ENCODE measurements at regions not wholly inside any gene's neighbourhood (a gene's known extent, or its start where the extent isn't known, plus 50 kb on each side); places are given as distances from the start of the nearest gene placed in this dataset.
"Not testable (repeated sequence)": the region's sequence is repeated elsewhere in the genome, so short reads cannot be mapped to it uniquely, and the experiment has no call there.

GRCh38 chr3:177491296-177492032, 294.2 kb upstream of the TBL1XR1 start:
- H3K4me3 ChIP-seq (ENCODE audit: low read depth in 1 of 2, low read length in 2 of 2) = no peak overlapping the region
- no peak overlapping the region for H3K9ac ChIP-seq (ENCODE audit: low read depth in 1 of 2, low read length in 2 of 2)
- H3K27ac ChIP-seq (ENCODE audit: low read depth, low read length) = no peak overlapping the region
- no peaks in the 10 kb centered on the region for H3K27me3 ChIP-seq (ENCODE audit: control insufficient read depth in 1 of 2, insufficient read depth in 2 of 2, low read length in 2 of 2)
- no peaks in the 10 kb centered on the region for H3K36me3 ChIP-seq (ENCODE audit: control insufficient read depth in 1 of 2, insufficient read depth in 2 of 2, low read length in 2 of 2)
- H3K9me3 ChIP-seq (ENCODE audit: control insufficient read depth in 1 of 2, low read length in 2 of 2) = no peaks in the 10 kb centered on the region
- peaks cover 0 to 3% of the 10 kb centered on the region in 2 donors for H3K4me1 ChIP-seq (ENCODE audit: control insufficient read depth in 1 of 2, insufficient read depth in 2 of 2, low read length in 2 of 2)

GRCh38 chr3:177493091-177493490, 295.8 kb upstream of the TBL1XR1 start:
- H3K9me3 ChIP-seq (ENCODE audit: control insufficient read depth in 1 of 2, low read length in 2 of 2) = no peaks in the 10 kb centered on the region
- H3K27ac ChIP-seq (ENCODE audit: low read depth, low read length) = no peak overlapping the region
- H3K36me3 ChIP-seq (ENCODE audit: control insufficient read depth in 1 of 2, insufficient read depth in 2 of 2, low read length in 2 of 2) = no peaks in the 10 kb centered on the region
- no peak overlapping the region for H3K4me3 ChIP-seq (ENCODE audit: low read depth in 1 of 2, low read length in 2 of 2)
- no peak overlapping the region for H3K9ac ChIP-seq (ENCODE audit: low read depth in 1 of 2, low read length in 2 of 2)
- H3K27me3 ChIP-seq (ENCODE audit: control insufficient read depth in 1 of 2, insufficient read depth in 2 of 2, low read length in 2 of 2) = no peaks in the 10 kb centered on the region
- peaks cover 3% of the 10 kb centered on the region in 2 donors for H3K4me1 ChIP-seq (ENCODE audit: control insufficient read depth in 1 of 2, insufficient read depth in 2 of 2, low read length in 2 of 2)

GRCh38 chr3:177494216-177494615, 296.9 kb upstream of the TBL1XR1 start:
- Histone ChIP-seq H3K9me3 (ENCODE audit: control insufficient read depth in 1 of 2, low read length in 2 of 2) (no peaks in the 10 kb centered on the region), H3K4me3 (ENCODE audit: low read depth in 1 of 2, low read length in 2 of 2) (no peak overlapping the region), H3K9ac (ENCODE audit: low read depth in 1 of 2, low read length in 2 of 2) (no peak overlapping the region), H3K36me3 (ENCODE audit: control insufficient read depth in 1 of 2, insufficient read depth in 2 of 2, low read length in 2 of 2) (no peaks in the 10 kb centered on the region), H3K4me1 (ENCODE audit: control insufficient read depth in 1 of 2, insufficient read depth in 2 of 2, low read length in 2 of 2) (peaks cover 6 to 13% of the 10 kb centered on the region in 2 donors), H3K27me3 (ENCODE audit: control insufficient read depth in 1 of 2, insufficient read depth in 2 of 2, low read length in 2 of 2) (no peaks in the 10 kb centered on the region), H3K27ac (ENCODE audit: low read depth, low read length) (no peak overlapping the region)

- no peak overlapping the region for H3K27ac ChIP-seq (ENCODE audit: low read depth, low read length)
- H3K4me3 ChIP-seq (ENCODE audit: low read depth in 1 of 2, low read length in 2 of 2) = no peak overlapping the region
These were observed 298.3 kb upstream of the TBL1XR1 start for GRCh38 chr3:177495566-177495965.

GRCh38 chr3:177498037-177498857, 301.0 kb upstream of the TBL1XR1 start:
- no peak overlapping the region for H3K27ac ChIP-seq (ENCODE audit: low read depth, low read length)
- H3K9me3 ChIP-seq (ENCODE audit: control insufficient read depth in 1 of 2, low read length in 2 of 2) = no peaks in the 10 kb centered on the region
- H3K27me3 ChIP-seq (ENCODE audit: control insufficient read depth in 1 of 2, insufficient read depth in 2 of 2, low read length in 2 of 2) = no peaks in the 10 kb centered on the region
- H3K36me3 ChIP-seq (ENCODE audit: control insufficient read depth in 1 of 2, insufficient read depth in 2 of 2, low read length in 2 of 2) = no peaks in the 10 kb centered on the region
- peaks cover 14 to 23% of the 10 kb centered on the region in 2 donors for H3K4me1 ChIP-seq (ENCODE audit: control insufficient read depth in 1 of 2, insufficient read depth in 2 of 2, low read length in 2 of 2)
- peak overlapping the region in 1 of 2 donors; percentile 34 for H3K4me3 ChIP-seq (ENCODE audit: low read depth in 1 of 2, low read length in 2 of 2)
- H3K9ac ChIP-seq (ENCODE audit: low read depth in 1 of 2, low read length in 2 of 2) = no peak overlapping the region

More at GRCh38 chr3:177495566-177495965, 298.3 kb upstream of the TBL1XR1 start:
- Histone ChIP-seq H3K27me3 (ENCODE audit: control insufficient read depth in 1 of 2, insufficient read depth in 2 of 2, low read length in 2 of 2) (no peaks in the 10 kb centered on the region), H3K4me1 (ENCODE audit: control insufficient read depth in 1 of 2, insufficient read depth in 2 of 2, low read length in 2 of 2) (peaks cover 14 to 23% of the 10 kb centered on the region in 2 donors), H3K9ac (ENCODE audit: low read depth in 1 of 2, low read length in 2 of 2) (no peak overlapping the region), H3K36me3 (ENCODE audit: control insufficient read depth in 1 of 2, insufficient read depth in 2 of 2, low read length in 2 of 2) (no peaks in the 10 kb centered on the region), H3K9me3 (ENCODE audit: control insufficient read depth in 1 of 2, low read length in 2 of 2) (no peaks in the 10 kb centered on the region)

GRCh38 chr3:177499039-177499438, 301.8 kb upstream of the TBL1XR1 start:
- not testable (repeated sequence) for H3K9ac ChIP-seq (ENCODE audit: low read depth in 1 of 2, low read length in 2 of 2); H3K27ac ChIP-seq (ENCODE audit: low read depth, low read length); H3K36me3 ChIP-seq (ENCODE audit: control insufficient read depth in 1 of 2, insufficient read depth in 2 of 2, low read length in 2 of 2); H3K9me3 ChIP-seq (ENCODE audit: control insufficient read depth in 1 of 2, low read length in 2 of 2); H3K4me3 ChIP-seq (ENCODE audit: low read depth in 1 of 2, low read length in 2 of 2); H3K27me3 ChIP-seq (ENCODE audit: control insufficient read depth in 1 of 2, insufficient read depth in 2 of 2, low read length in 2 of 2)
- peaks cover 14 to 23% of the 10 kb centered on the region in 2 donors for H3K4me1 ChIP-seq (ENCODE audit: control insufficient read depth in 1 of 2, insufficient read depth in 2 of 2, low read length in 2 of 2)

- Histone ChIP-seq H3K9ac (ENCODE audit: low read depth in 1 of 2, low read length in 2 of 2) (no peak overlapping the region), H3K9me3 (ENCODE audit: control insufficient read depth in 1 of 2, low read length in 2 of 2) (no peaks in the 10 kb centered on the region), H3K27ac (ENCODE audit: low read depth, low read length) (no peak overlapping the region), H3K4me1 (ENCODE audit: control insufficient read depth in 1 of 2, insufficient read depth in 2 of 2, low read length in 2 of 2) (peaks cover 14 to 23% of the 10 kb centered on the region in 2 donors), H3K36me3 (ENCODE audit: control insufficient read depth in 1 of 2, insufficient read depth in 2 of 2, low read length in 2 of 2) (no peaks in the 10 kb centered on the region), H3K4me3 (ENCODE audit: low read depth in 1 of 2, low read length in 2 of 2) (peak overlapping the region in 1 of 2 donors; percentile 20), H3K27me3 (ENCODE audit: control insufficient read depth in 1 of 2, insufficient read depth in 2 of 2, low read length in 2 of 2) (no peaks in the 10 kb centered on the region)
These were observed 302.6 kb upstream of the TBL1XR1 start for GRCh38 chr3:177499779-177500423.

- Histone ChIP-seq H3K27ac (ENCODE audit: low read depth, low read length) (no peak overlapping the region), H3K27me3 (ENCODE audit: control insufficient read depth in 1 of 2, insufficient read depth in 2 of 2, low read length in 2 of 2) (no peaks in the 10 kb centered on the region), H3K9me3 (ENCODE audit: control insufficient read depth in 1 of 2, low read length in 2 of 2) (no peaks in the 10 kb centered on the region), H3K36me3 (ENCODE audit: control insufficient read depth in 1 of 2, insufficient read depth in 2 of 2, low read length in 2 of 2) (no peaks in the 10 kb centered on the region), H3K9ac (ENCODE audit: low read depth in 1 of 2, low read length in 2 of 2) (no peak overlapping the region), H3K4me1 (ENCODE audit: control insufficient read depth in 1 of 2, insufficient read depth in 2 of 2, low read length in 2 of 2) (peaks cover 9 to 22% of the 10 kb centered on the region in 2 donors), H3K4me3 (ENCODE audit: low read depth in 1 of 2, low read length in 2 of 2) (no peak overlapping the region)
These were observed 313.5 kb upstream of the TBL1XR1 start for GRCh38 chr3:177510693-177511216.

- no peak overlapping the region for H3K4me3 ChIP-seq (ENCODE audit: low read depth in 1 of 2, low read length in 2 of 2)
These were observed 315.9 kb upstream of the TBL1XR1 start for GRCh38 chr3:177512945-177513814.

More at GRCh38 chr3:177512945-177513814, 315.9 kb upstream of the TBL1XR1 start:
- no peaks in the 10 kb centered on the region for H3K9me3 ChIP-seq (ENCODE audit: control insufficient read depth in 1 of 2, low read length in 2 of 2)
- no peaks in the 10 kb centered on the region for H3K36me3 ChIP-seq (ENCODE audit: control insufficient read depth in 1 of 2, insufficient read depth in 2 of 2, low read length in 2 of 2)
- H3K27me3 ChIP-seq (ENCODE audit: control insufficient read depth in 1 of 2, insufficient read depth in 2 of 2, low read length in 2 of 2) = no peaks in the 10 kb centered on the region
- H3K9ac ChIP-seq (ENCODE audit: low read depth in 1 of 2, low read length in 2 of 2) = no peak overlapping the region
- H3K4me1 ChIP-seq (ENCODE audit: control insufficient read depth in 1 of 2, insufficient read depth in 2 of 2, low read length in 2 of 2) = peaks cover 9 to 22% of the 10 kb centered on the region in 2 donors
- H3K27ac ChIP-seq (ENCODE audit: low read depth, low read length) = no peak overlapping the region

Data from duodenal mucosa (tissue), 2 donors.